Chondrocyte (in vitro differentiated cells): ENCODE measurements at regions not wholly inside any gene's neighbourhood (a gene's known extent, or its start where the extent isn't known, plus 50 kb on each side); places are given as distances from the start of the nearest gene placed in this dataset.

ENCODE experiments used
- DNase-seq: peaks from one replicate; pipeline ENCODE4 v3.0.0; 2021; ENCODE audit warnings: mixed read lengths, low spot score
- H3K27ac Mint-ChIP-seq: one replicate; pipeline ENCODE4 v1.8.0; 2021; ENCODE audit warnings: mild to moderate bottlenecking, moderate library complexity, mixed read lengths; ENCODE audit not compliant: unreplicated experiment
- H3K27me3 Mint-ChIP-seq: 2 replicates; pipeline ENCODE4 v1.8.0; 2021; ENCODE audit warnings: low read depth, mixed read lengths
- H3K36me3 Mint-ChIP-seq: 2 replicates; pipeline ENCODE4 v1.8.0; 2021; ENCODE audit warnings: low read depth, mixed read lengths
- H3K4me1 Mint-ChIP-seq: 2 replicates; pipeline ENCODE4 v1.8.0; 2021; ENCODE audit warnings: low read depth, mild to moderate bottlenecking, mixed read lengths
- H3K4me3 Mint-ChIP-seq: one replicate; pipeline ENCODE4 v1.8.0; 2021; ENCODE audit warnings: mild to moderate bottlenecking, moderate library complexity, mixed read lengths; ENCODE audit not compliant: unreplicated experiment
- H3K9me3 Mint-ChIP-seq: 2 replicates; pipeline ENCODE4 v1.8.0; 2021; ENCODE audit warnings: low read depth, mixed read lengths
- CTCF ChIP-seq: fragments of 200-600 bp; sonication (generic); IDR thresholded peaks from 2 replicates; pipeline ENCODE4 v1.5.0; 2021; ENCODE audit warnings: antibody characterized with exemption, mild to moderate bottlenecking, moderate library complexity

GRCh38 chr3:137460944-137461343, 303.2 kb upstream of the SOX14 start:
- no peak for TF ChIP-seq CTCF
- H3K4me1 Mint-ChIP-seq: no peaks in the 10 kb centered on the region
- no peak for DNase-seq
- H3K9me3 Mint-ChIP-seq: peaks cover 10% of the 10 kb centered on the region
- no peak overlapping the region for H3K27ac Mint-ChIP-seq
- H3K36me3 Mint-ChIP-seq: no peaks in the 10 kb centered on the region
- H3K27me3 Mint-ChIP-seq: no peaks in the 10 kb centered on the region
- no peak overlapping the region for H3K4me3 Mint-ChIP-seq

GRCh38 chr3:137463131-137463530, 301.0 kb upstream of the SOX14 start:
- no peak for TF ChIP-seq CTCF
- Mint-ChIP-seq H3K4me3 (no peak overlapping the region), H3K27me3 (peaks cover under 1% of the 10 kb centered on the region), H3K27ac (no peak overlapping the region), H3K36me3 (no peaks in the 10 kb centered on the region), H3K4me1 (no peaks in the 10 kb centered on the region), H3K9me3 (peaks cover 10% of the 10 kb centered on the region)
- DNase-seq: no peak

GRCh38 chr3:137464341-137464740, 299.8 kb upstream of the SOX14 start:
- H3K27ac Mint-ChIP-seq: no peak overlapping the region
- DNase-seq: no peak
- H3K9me3 Mint-ChIP-seq: peaks cover 10% of the 10 kb centered on the region
- TF ChIP-seq CTCF: no peak
- no peak overlapping the region for H3K4me3 Mint-ChIP-seq
- no peaks in the 10 kb centered on the region for H3K36me3 Mint-ChIP-seq
- no peaks in the 10 kb centered on the region for H3K4me1 Mint-ChIP-seq
- peaks cover 4% of the 10 kb centered on the region for H3K27me3 Mint-ChIP-seq

- Mint-ChIP-seq H3K4me1 (no peaks in the 10 kb centered on the region), H3K9me3 (no peaks in the 10 kb centered on the region), H3K27me3 (peaks cover 4% of the 10 kb centered on the region), H3K36me3 (no peaks in the 10 kb centered on the region), H3K4me3 (no peak overlapping the region), H3K27ac (no peak overlapping the region)
- TF ChIP-seq CTCF: no peak
- no peak for DNase-seq
Observed at GRCh38 chr3:137468446-137468845, 295.7 kb upstream of the SOX14 start.

DNA sequence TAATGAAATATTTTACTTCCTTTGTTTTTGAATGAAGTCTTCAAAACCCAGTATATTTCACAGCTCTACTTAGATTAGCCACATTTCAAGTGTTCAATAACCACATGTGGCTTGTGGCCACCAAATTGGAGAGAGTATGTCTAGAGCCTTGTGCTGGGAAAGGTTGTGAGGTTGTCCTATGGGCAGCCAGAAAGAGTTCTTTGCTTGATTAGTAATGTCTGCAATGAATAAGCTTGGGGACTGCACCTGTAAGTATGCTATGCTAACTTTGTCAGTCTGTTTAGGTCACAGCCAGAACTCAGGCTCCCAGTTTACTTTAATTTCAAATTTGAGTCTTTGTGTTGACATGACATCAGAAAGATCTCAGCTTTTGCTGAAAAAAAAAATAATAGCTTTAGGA, 294.9 kb upstream of the SOX14 start:
- no peak overlapping the region for H3K27ac Mint-ChIP-seq
- H3K9me3 Mint-ChIP-seq: no peaks in the 10 kb centered on the region
- peaks cover 4% of the 10 kb centered on the region for H3K27me3 Mint-ChIP-seq
- H3K4me1 Mint-ChIP-seq: no peaks in the 10 kb centered on the region
- DNase-seq: no peak
- H3K4me3 Mint-ChIP-seq: no peak overlapping the region
- no peak for TF ChIP-seq CTCF
- no peaks in the 10 kb centered on the region for H3K36me3 Mint-ChIP-seq
